B cell (primary cell): ENCODE measurements at regions not wholly inside any gene's neighbourhood (a gene's known extent, or its start where the extent isn't known, plus 50 kb on each side); places are given as distances from the start of the nearest gene placed in this dataset.

Source experiments
- ATAC-seq: fragments of 200-7000 bp; cut with Tn5 transposase; one replicate; pipeline ENCODE4 v1.10.0; 2021; ENCODE audit warnings: low read depth, mild to moderate bottlenecking, moderate number of reproducible peaks, moderate library complexity
- CTCF ChIA-PET: fragments of 350-600 bp; sonication (Branson Sonifier 250); formaldehyde crosslinking; loops from one replicate; lab custom pipeline; 2021; ENCODE audit warnings: antibody characterized with exemption, inconsistent platforms; lab: Charles Lee
- POLR2A ChIA-PET: fragments of 350-600 bp; sonication (Branson Sonifier 250); formaldehyde crosslinking; loops from one replicate; lab custom pipeline; 2021; ENCODE audit warnings: antibody characterized with exemption; lab: Charles Lee
- DNase-seq: peaks from one replicate; pipeline ENCODE4 v3.0.0; 2013
- H2AFZ ChIP-seq: 2 replicates; pipeline ENCODE4 v1.6.1; 2012; ENCODE audit warnings: mild to moderate bottlenecking, low read depth, low read length; ENCODE audit not compliant: insufficient read depth, poor library complexity, severe bottlenecking
- H3K27ac ChIP-seq, 2 donors: 1 replicate in 1 of 2; 2 replicates in 1 of 2; pipeline ENCODE4 v1.5.1; 2012 to 2013; ENCODE audit warnings: low read length in 2 of 2, mild to moderate bottlenecking in 2 of 2, moderate library complexity in 1 of 2
- H3K27me3 ChIP-seq, 4 experiments: fragments of 200-600 bp in 1 of 4; sonication (generic) in 1 of 4; replicated peaks in 1 of 4; 1 replicate in 2 of 4; 2 replicates in 2 of 4; pipeline versions ENCODE4 v1.6.1 to v1.7.0; 2013 to 2016; ENCODE audit warnings: low read length in 3 of 4, mild to moderate bottlenecking in 2 of 4, mixed read lengths in 1 of 4, moderate library complexity in 1 of 4; ENCODE audit not compliant: insufficient read depth in 4 of 4, control insufficient read depth in 3 of 4; ENCODE audit errors: control extremely low read depth in 1 of 4
- H3K36me3 ChIP-seq, 2 experiments: replicated peaks in 1 of 2; 1 replicate in 1 of 2; 2 replicates in 1 of 2; pipeline versions ENCODE4 v1.6.1 to v1.7.1; 2013; ENCODE audit warnings: low read length in 1 of 2; ENCODE audit not compliant: insufficient read depth in 2 of 2, control insufficient read depth in 1 of 2; ENCODE audit errors: control extremely low read depth in 1 of 2, extremely low read depth in 1 of 2
- H3K4me1 ChIP-seq, 2 donors: fragments of 200-600 bp in 1 of 2; sonication (generic) in 1 of 2; 1 replicate in 1 of 2; 2 replicates in 1 of 2; pipeline versions ENCODE4 v1.5.1 to v1.6.1; 2013 to 2017; ENCODE audit warnings: low read length in 2 of 2; ENCODE audit not compliant: control insufficient read depth in 2 of 2, insufficient read depth in 2 of 2
- H3K4me2 ChIP-seq: replicated peaks from 2 replicates; pipeline ENCODE3; 2012; ENCODE audit warnings: mild to moderate bottlenecking, low read depth, low read length; ENCODE audit not compliant: poor library complexity, severe bottlenecking
- H3K4me3 ChIP-seq, 5 experiments: fragments of 200-600 bp in 1 of 5; sonication (generic) in 1 of 5; 1 replicate in 3 of 5; 2 replicates in 2 of 5; pipeline versions ENCODE4 v1.5.1 to v1.7.0; 2011 to 2016; ENCODE audit warnings: low read length in 4 of 5, mild to moderate bottlenecking in 4 of 5, low read depth in 2 of 5, control low read depth in 1 of 5, moderate library complexity in 1 of 5; ENCODE audit not compliant: insufficient read depth in 1 of 5; ENCODE audit errors: control extremely low read depth in 1 of 5, extremely low read depth in 1 of 5
- H3K79me2 ChIP-seq: fragments of 200-600 bp; sonication (generic); one replicate; pipeline ENCODE4 v1.6.0; 2016; ENCODE audit warnings: low read length; ENCODE audit not compliant: control insufficient read depth, insufficient read depth
- H3K9ac ChIP-seq: fragments of 200-600 bp; sonication (generic); 2 replicates; pipeline ENCODE4 v1.6.1; 2017; ENCODE audit warnings: mild to moderate bottlenecking, low read length, moderate library complexity
- H3K9me3 ChIP-seq, 3 donors: one replicate each; pipeline versions ENCODE4 v1.6.1 to v1.7.1; 2013; ENCODE audit warnings: low read length in 2 of 3; ENCODE audit not compliant: control insufficient read depth in 2 of 3, insufficient read depth in 1 of 3; ENCODE audit errors: control extremely low read depth in 1 of 3
- H4K20me1 ChIP-seq: 2 replicates; pipeline ENCODE4 v1.6.0; 2012; ENCODE audit warnings: mild to moderate bottlenecking, low read length; ENCODE audit not compliant: insufficient read depth, control insufficient read depth, poor library complexity, severe bottlenecking
- H3K27ac Mint-ChIP-seq: one replicate; pipeline ENCODE4 v1.8.0; 2021; ENCODE audit warnings: mixed read lengths
- H3K27me3 Mint-ChIP-seq: one replicate; pipeline ENCODE4 v1.8.0; 2021; ENCODE audit warnings: mixed read lengths
- H3K4me1 Mint-ChIP-seq: one replicate; pipeline ENCODE4 v1.8.0; 2021; ENCODE audit warnings: mixed read lengths
- H3K4me3 Mint-ChIP-seq: one replicate; pipeline ENCODE4 v1.8.0; 2021; ENCODE audit warnings: mixed read lengths
- H3K9me3 Mint-ChIP-seq: one replicate; pipeline ENCODE4 v1.8.0; 2022; ENCODE audit warnings: mixed read lengths; ENCODE audit not compliant: insufficient read depth
- CTCF ChIP-seq: fragments of 200-600 bp; IDR thresholded peaks from one replicate; pipeline ENCODE4 v1.8.0; 2022; ENCODE audit warnings: antibody characterized with exemption, mild to moderate bottlenecking
- EZH2 ChIP-seq: IDR thresholded peaks from 2 replicates; pipeline ENCODE4 v1.6.1; 2012; ENCODE audit warnings: borderline replicate concordance, low read depth, mild to moderate bottlenecking, moderate library complexity, low read length; ENCODE audit not compliant: insufficient read depth, poor library complexity, severe bottlenecking
- WGBS: methylation state at CpG from one replicate; pipeline ENCODE4 v1.1.5; 2013; ENCODE audit warnings: missing lambda C conversion rate; ENCODE audit not compliant: insufficient coverage; 5-methylcytosine and 5-hydroxymethylcytosine counted together
- intact Hi-C: fragments of 100-400 bp; cut with micrococcal nuclease; formaldehyde crosslinking; loops from one replicate; pipeline ENCODE4 v1.10.0; 2022

DNA sequence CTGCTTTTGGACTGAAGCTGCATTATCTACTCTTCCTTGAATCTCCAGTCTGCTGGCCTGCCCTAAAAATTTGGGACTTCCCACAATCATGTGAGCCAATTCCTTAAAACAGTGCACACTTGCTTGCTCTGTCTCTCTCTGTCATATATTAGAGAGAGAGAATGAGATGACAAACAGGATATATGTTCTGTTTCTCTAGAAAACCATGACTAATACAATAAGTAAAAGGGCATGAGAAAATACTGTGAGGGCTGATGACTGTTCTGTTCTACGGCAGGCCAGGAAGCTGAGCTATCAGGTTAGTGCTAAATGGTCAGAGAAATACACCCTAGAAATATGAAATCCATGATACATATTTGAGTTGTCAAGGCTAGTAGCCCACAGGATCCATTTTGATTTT, 1896.8 kb upstream of the CELF4 start:
- H3K4me1 ChIP-seq, result no peaks in the 10 kb centered on the region
- H3K36me3 ChIP-seq, result no peaks in the 10 kb centered on the region
- no peaks in the 10 kb centered on the region for H3K79me2 ChIP-seq
- H3K4me1 Mint-ChIP-seq, result no peaks in the 10 kb centered on the region
- WGBS, result no CpG with 5 or more reads among the region's 1 CpG
- no peak overlapping the region for H3K4me3 ChIP-seq
- H3K4me3 Mint-ChIP-seq, result no peak overlapping the region
- H3K27me3 Mint-ChIP-seq, result no peaks in the 10 kb centered on the region
- no peak overlapping the region for H3K27ac Mint-ChIP-seq
- H3K9me3 ChIP-seq, result no peaks in the 10 kb centered on the region
- no peak for ATAC-seq
- TF ChIP-seq EZH2 (no peak), CTCF (no peak)
- H3K9ac ChIP-seq, result no peak overlapping the region
- no peaks in the 10 kb centered on the region for H4K20me1 ChIP-seq
- H3K27ac ChIP-seq, result no peak overlapping the region
- no peak for DNase-seq
- peaks cover 7% of the 10 kb centered on the region for H3K9me3 Mint-ChIP-seq
- H3K4me2 ChIP-seq, result no peak overlapping the region
- H2AFZ ChIP-seq, result no peak overlapping the region
- POLR2A ChIA-PET, result no interaction called here
- H3K27me3 ChIP-seq, result no peaks in the 10 kb centered on the region
- CTCF ChIA-PET, result no interaction called here
- intact Hi-C loops, result no loop called here

GRCh38 chr18:39460136-39460535, 1894.5 kb upstream of the CELF4 start:
- intact Hi-C loops, result no loop called here
- Histone ChIP-seq H2AFZ (no peak overlapping the region), H3K4me1 (no peaks in the 10 kb centered on the region), H3K36me3 (no peaks in the 10 kb centered on the region), H3K4me3 (no peak overlapping the region), H3K27ac (no peak overlapping the region), H4K20me1 (no peaks in the 10 kb centered on the region), H3K9ac (no peak overlapping the region), H3K4me2 (no peak overlapping the region), H3K9me3 (no peaks in the 10 kb centered on the region), H3K79me2 (no peaks in the 10 kb centered on the region), H3K27me3 (no peaks in the 10 kb centered on the region)
- Mint-ChIP-seq H3K4me3 (no peak overlapping the region), H3K27ac (no peak overlapping the region), H3K27me3 (no peaks in the 10 kb centered on the region), H3K9me3 (peaks cover 7% of the 10 kb centered on the region), H3K4me1 (no peaks in the 10 kb centered on the region)
- ChIA-PET POLR2A (no interaction called here), CTCF (no interaction called here)
- no peak for DNase-seq
- no peak for TF ChIP-seq CTCF
- no peak for TF ChIP-seq EZH2
- ATAC-seq, result no peak
